ENCODE measurements at regions not wholly inside any gene's neighbourhood (a gene's known extent, or its start where the extent isn't known, plus 50 kb on each side); places are given as distances from the start of the nearest gene placed in this dataset.
A peak's percentile ranks its signal among the peaks of the same experiment; 100 is the strongest.

- ChIA-PET POLR2A (no interaction called here), CTCF (interaction anchor here (1.0 to 3.0 kb wide), 2 partner anchors 9 to 118 kb away, joined by 3 to 11 read pairs; no protein-coding TSS in a partner anchor)
- Mint-ChIP-seq H3K36me3 (ENCODE audit: low read depth) (no peaks in the 10 kb centered on the region), H3K27ac (no peak overlapping the region), H3K27me3 (peaks cover 18% of the 10 kb centered on the region), H3K4me1 (no peaks in the 10 kb centered on the region), H3K4me3 (no peak overlapping the region), H3K9me3 (ENCODE audit: low read depth) (no peaks in the 10 kb centered on the region)
- intact Hi-C loops (cut with DNase I, micrococcal nuclease) = loop anchor here in 1 of 2 experiments (10.0 kb wide), 1 partner anchor 353 kb away; no protein-coding TSS in a partner anchor
- DNase-seq (no peak), ATAC-seq (no peak)
Observed at GRCh38 chr20:4601630-4602296, 84.5 kb upstream of the PRNP start.

DNA sequence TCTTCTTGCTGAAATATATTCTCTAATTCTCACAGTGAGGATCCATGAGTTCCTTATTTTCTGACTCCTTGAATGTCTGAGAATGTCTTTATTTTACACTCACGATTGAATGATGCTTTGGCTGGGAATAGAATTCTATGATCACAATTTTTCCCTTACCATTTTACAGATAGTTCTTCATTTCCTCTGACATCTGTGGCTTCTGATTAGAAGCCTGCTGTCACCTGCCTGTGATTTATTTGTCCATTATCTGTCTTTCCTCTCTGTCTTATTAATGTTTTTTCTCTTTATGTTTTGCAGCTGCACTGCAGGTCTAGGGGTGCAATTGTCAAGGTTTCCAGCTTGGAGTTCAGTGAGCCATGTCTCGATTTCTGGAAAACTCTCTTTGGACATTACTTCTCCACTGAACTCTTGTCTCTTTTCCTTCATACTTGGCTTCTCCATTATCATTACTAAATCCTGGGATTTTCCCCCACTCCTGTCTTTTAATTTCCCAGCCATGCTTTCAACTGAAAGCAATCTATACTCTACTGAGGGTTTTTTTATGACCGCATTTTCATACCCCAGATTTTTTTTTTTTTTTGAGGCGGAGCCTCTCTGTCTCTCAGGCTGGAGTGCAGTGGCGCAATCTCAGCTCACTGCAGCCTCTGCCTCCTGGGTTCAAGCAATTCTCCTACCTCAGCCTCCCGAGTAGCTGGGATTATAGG lies 85.8 kb upstream of the PRNP start:
- DNase-seq (no peak), ATAC-seq (no peak)
- intact Hi-C loops (cut with DNase I, micrococcal nuclease) = loop anchor here in 1 of 2 experiments (10.0 kb wide), 1 partner anchor 354 kb away; no protein-coding TSS in a partner anchor
- H3K9me3 Mint-ChIP-seq (ENCODE audit: low read depth) = no peaks in the 10 kb centered on the region
- H3K36me3 Mint-ChIP-seq (ENCODE audit: low read depth) = no peaks in the 10 kb centered on the region
- H3K27me3 Mint-ChIP-seq = peaks cover 20% of the 10 kb centered on the region
- ChIA-PET CTCF (no interaction called here), POLR2A (interaction anchor here (0.6 kb wide), 1 partner anchor 11 kb away, joined by 6 read pairs; no protein-coding TSS in a partner anchor)
- H3K4me1 Mint-ChIP-seq = no peaks in the 10 kb centered on the region
- H3K4me3 Mint-ChIP-seq = no peak overlapping the region
- H3K27ac Mint-ChIP-seq = no peak overlapping the region

DNA sequence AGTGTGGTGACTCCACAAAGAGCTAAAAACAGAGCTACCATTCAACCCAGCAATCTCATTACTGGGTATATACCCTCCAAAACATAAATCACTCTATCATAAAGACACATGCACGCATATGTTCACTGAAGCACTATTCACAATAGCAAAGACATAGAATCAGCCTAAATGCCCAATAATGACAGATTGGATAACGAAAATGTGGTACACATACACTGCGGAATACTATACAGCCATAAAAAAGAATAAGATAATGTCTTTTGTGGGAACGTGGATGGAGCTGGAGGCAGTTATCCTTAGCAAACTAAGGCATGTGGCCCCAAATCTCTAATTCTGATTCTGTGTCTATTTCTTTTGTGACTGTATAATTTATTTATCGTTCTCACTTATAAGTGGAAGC lies 89.0 kb upstream of the PRNP start:
- H3K36me3 Mint-ChIP-seq (ENCODE audit: low read depth) = no peaks in the 10 kb centered on the region
- POLR2A ChIA-PET = no interaction called here
- ATAC-seq (no peak), DNase-seq (no peak)
- no peaks in the 10 kb centered on the region for H3K9me3 Mint-ChIP-seq (ENCODE audit: low read depth)
- no peak overlapping the region for H3K27ac Mint-ChIP-seq
- no peak overlapping the region for H3K4me3 Mint-ChIP-seq
- intact Hi-C loops (cut with DNase I, micrococcal nuclease) = no loop called here
- H3K27me3 Mint-ChIP-seq = peaks cover 20% of the 10 kb centered on the region
- CTCF ChIA-PET = interaction anchor here (1.4 to 2.0 kb wide), 2 partner anchors 57 to 126 kb away, joined by 3 to 6 read pairs; no protein-coding TSS in a partner anchor
- H3K4me1 Mint-ChIP-seq = peaks cover 6% of the 10 kb centered on the region

- Mint-ChIP-seq H3K27ac (no peak overlapping the region), H3K4me3 (peak overlapping the region; percentile 33), H3K27me3 (peaks cover 10% of the 10 kb centered on the region), H3K36me3 (ENCODE audit: low read depth) (no peaks in the 10 kb centered on the region), H3K4me1 (peaks cover 7% of the 10 kb centered on the region), H3K9me3 (ENCODE audit: low read depth) (no peaks in the 10 kb centered on the region)
- CTCF ChIA-PET = interaction anchor here (0.6 to 1.5 kb wide), 6 partner anchors 12 to 301 kb away, joined by 3 to 4 read pairs (median 3); no protein-coding TSS in a partner anchor
- POLR2A ChIA-PET = no interaction called here
- no peak for DNase-seq
- no peak for ATAC-seq
- intact Hi-C loops (cut with DNase I, micrococcal nuclease) = loop anchor here in 1 of 2 experiments (2.0 kb wide), 1 partner anchor 484 kb away; no protein-coding TSS in a partner anchor
Observed at GRCh38 chr20:4593149-4593525, 93.1 kb upstream of the PRNP start.

DNA sequence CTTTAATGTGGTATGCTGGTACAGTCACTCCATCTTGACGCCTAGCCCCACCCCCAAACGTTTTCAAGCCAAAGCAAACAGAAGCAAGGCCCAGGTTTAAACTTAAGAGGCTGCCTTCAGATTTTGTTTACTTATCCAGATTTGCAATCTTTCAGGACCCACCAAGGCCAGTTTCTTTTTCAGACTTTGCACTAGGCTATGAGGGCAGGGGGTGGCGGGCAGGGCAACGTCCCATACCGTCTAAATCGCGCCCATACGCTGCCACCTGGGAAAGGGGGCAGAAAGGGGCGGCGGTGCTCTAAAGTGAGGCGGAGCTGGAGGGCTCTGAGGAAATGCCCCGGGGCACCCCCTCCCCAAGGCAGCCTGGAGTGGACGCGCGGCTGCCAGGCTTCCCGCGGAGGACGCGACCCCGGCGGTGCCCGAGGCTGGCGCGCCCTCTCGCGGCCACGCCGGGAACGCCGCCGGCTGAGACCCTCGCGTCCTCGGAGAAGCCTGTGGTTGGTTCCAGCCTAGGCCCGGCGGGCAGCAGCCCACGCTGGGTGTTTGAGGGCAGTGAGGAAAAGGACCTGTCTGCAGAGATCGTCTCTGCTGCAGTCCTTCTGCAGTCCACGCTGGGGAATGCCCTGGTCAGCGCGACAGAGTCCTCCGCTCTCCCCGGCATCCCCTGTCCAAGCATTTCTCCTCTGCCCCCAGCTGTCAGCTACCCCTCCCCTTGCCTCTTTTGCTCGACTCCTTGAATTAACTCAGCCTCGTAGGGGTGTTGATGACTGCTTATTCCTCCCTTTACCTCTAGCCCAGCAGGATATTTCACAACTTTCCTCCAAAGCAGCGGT lies 93.7 kb upstream of the PRNP start:
- no peaks in the 10 kb centered on the region for H3K9me3 Mint-ChIP-seq (ENCODE audit: low read depth)
- no peak overlapping the region for H3K27ac Mint-ChIP-seq
- intact Hi-C loops (cut with DNase I, micrococcal nuclease) = loop anchor here (1.0 to 2.0 kb wide), 3 partner anchors 341 to 484 kb away; no protein-coding TSS in a partner anchor
- ChIA-PET CTCF (interaction anchor here (0.6 to 1.5 kb wide), 9 partner anchors 10 to 302 kb away, joined by 3 to 4 read pairs (median 3); no protein-coding TSS in a partner anchor), POLR2A (no interaction called here)
- H3K4me1 Mint-ChIP-seq = peaks cover 7% of the 10 kb centered on the region
- ATAC-seq (peak; percentile 91), DNase-seq (peak; percentile 76)
- peaks cover 10% of the 10 kb centered on the region for H3K27me3 Mint-ChIP-seq
- no peaks in the 10 kb centered on the region for H3K36me3 Mint-ChIP-seq (ENCODE audit: low read depth)
- H3K4me3 Mint-ChIP-seq = peak overlapping the region; percentile 51

DNA sequence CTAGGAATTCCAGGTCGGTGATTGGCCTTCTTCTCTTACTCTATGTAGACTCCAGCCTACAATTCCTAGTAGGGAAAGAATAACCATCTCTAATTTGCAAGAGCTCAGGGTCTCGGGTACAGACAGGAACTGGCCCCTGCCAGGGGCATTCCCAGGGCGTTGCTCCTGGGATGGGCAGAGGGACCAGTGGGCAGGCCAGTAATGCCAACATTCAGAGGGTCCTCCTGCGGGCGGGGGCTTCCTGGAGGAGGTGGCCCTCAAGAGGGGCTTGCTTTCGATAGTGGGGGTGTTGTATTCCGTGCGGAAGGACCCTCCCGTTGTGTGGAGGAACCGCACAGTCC lies 94.3 kb upstream of the PRNP start:
- H3K4me3 Mint-ChIP-seq = peak overlapping the region; percentile 51
- H3K9me3 Mint-ChIP-seq (ENCODE audit: low read depth) = no peaks in the 10 kb centered on the region
- ATAC-seq (no peak), DNase-seq (no peak)
- H3K27me3 Mint-ChIP-seq = peaks cover 7% of the 10 kb centered on the region
- ChIA-PET POLR2A (no interaction called here), CTCF (interaction anchor here (0.6 to 1.5 kb wide), 6 partner anchors 10 to 129 kb away, joined by 3 to 4 read pairs (median 4); no protein-coding TSS in a partner anchor)
- intact Hi-C loops (cut with DNase I, micrococcal nuclease) = loop anchor here (1.0 to 2.0 kb wide), 3 partner anchors 341 to 484 kb away; no protein-coding TSS in a partner anchor
- no peaks in the 10 kb centered on the region for H3K36me3 Mint-ChIP-seq (ENCODE audit: low read depth)
- peaks cover 7% of the 10 kb centered on the region for H3K4me1 Mint-ChIP-seq
- H3K27ac Mint-ChIP-seq = no peak overlapping the region

DNA sequence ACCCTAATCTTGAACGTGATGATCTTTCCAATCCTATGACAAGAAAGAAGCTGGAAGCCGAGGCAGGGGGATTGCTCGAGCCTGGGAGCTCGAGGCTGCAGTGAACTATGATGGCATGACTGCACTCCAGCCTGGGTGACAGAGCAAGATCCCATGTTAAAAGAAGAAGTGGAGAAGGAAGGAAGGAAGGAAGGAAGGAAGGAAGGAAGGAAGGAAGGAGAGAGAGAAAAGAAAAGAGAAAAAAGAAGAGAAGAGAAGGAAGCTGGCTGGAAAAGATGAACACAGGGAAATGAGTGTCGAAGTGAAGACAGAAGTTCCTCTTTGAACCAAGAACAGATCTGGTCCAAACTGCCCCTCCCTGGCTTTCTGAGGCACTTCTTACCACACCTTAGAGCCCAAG lies 100.5 kb upstream of the PRNP start:
- H3K9me3 Mint-ChIP-seq (ENCODE audit: low read depth) = no peaks in the 10 kb centered on the region
- no peak for ATAC-seq
- no peak for DNase-seq
- no peak overlapping the region for H3K4me3 Mint-ChIP-seq
- intact Hi-C loops (cut with DNase I, micrococcal nuclease) = no loop called here
- ChIA-PET POLR2A (no interaction called here), CTCF (interaction anchor here (0.6 to 1.4 kb wide), 4 partner anchors 17 to 472 kb away, joined by 3 to 4 read pairs (median 3); no protein-coding TSS in a partner anchor)
- peaks cover 20% of the 10 kb centered on the region for H3K27me3 Mint-ChIP-seq
- no peak overlapping the region for H3K27ac Mint-ChIP-seq
- H3K4me1 Mint-ChIP-seq = no peaks in the 10 kb centered on the region
- H3K36me3 Mint-ChIP-seq (ENCODE audit: low read depth) = no peaks in the 10 kb centered on the region

- DNase-seq = no peak
- ChIA-PET POLR2A (no interaction called here), CTCF (interaction anchor here (0.6 to 1.4 kb wide), 4 partner anchors 17 to 472 kb away, joined by 3 to 4 read pairs (median 3); no protein-coding TSS in a partner anchor)
- H3K36me3 Mint-ChIP-seq (ENCODE audit: low read depth) = no peaks in the 10 kb centered on the region
- no peak overlapping the region for H3K27ac Mint-ChIP-seq
- H3K4me1 Mint-ChIP-seq = no peaks in the 10 kb centered on the region
- intact Hi-C loops (cut with DNase I, micrococcal nuclease) = no loop called here
- ATAC-seq = peak; percentile 26
- H3K4me3 Mint-ChIP-seq = no peak overlapping the region
- H3K27me3 Mint-ChIP-seq = peaks cover 20% of the 10 kb centered on the region
- H3K9me3 Mint-ChIP-seq (ENCODE audit: low read depth) = no peaks in the 10 kb centered on the region
Observed at GRCh38 chr20:4585104-4585753, 101.0 kb upstream of the PRNP start.

- Mint-ChIP-seq H3K36me3 (ENCODE audit: low read depth) (no peaks in the 10 kb centered on the region), H3K9me3 (ENCODE audit: low read depth) (no peaks in the 10 kb centered on the region), H3K27me3 (peaks cover 23% of the 10 kb centered on the region), H3K27ac (no peak overlapping the region), H3K4me1 (no peaks in the 10 kb centered on the region), H3K4me3 (no peak overlapping the region)
- DNase-seq (no peak), ATAC-seq (no peak)
- ChIA-PET CTCF (no interaction called here), POLR2A (no interaction called here)
- intact Hi-C loops (cut with DNase I, micrococcal nuclease) = no loop called here
Observed at GRCh38 chr20:4584510-4584909, 101.7 kb upstream of the PRNP start.

DNA sequence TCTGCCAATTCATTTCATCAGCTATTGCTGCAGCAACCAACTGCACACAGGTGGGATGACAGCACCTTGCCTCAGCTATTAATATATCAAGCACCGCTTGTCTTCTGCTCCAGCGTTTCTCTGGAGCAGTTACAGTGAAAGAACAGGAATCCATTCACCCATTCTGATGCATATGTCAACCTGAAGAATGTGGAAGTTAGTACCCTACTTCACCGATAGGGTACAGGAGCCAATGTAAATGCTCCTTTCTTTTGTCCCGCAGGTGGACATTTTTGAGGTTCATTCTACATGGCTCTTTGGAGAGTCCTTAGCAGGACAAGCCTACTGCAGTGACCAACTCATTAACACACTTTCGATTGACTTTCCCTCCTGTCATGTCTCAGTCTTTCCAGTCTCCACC lies 104.4 kb upstream of the PRNP start:
- Mint-ChIP-seq H3K9me3 (ENCODE audit: low read depth) (no peaks in the 10 kb centered on the region), H3K36me3 (ENCODE audit: low read depth) (no peaks in the 10 kb centered on the region), H3K27ac (no peak overlapping the region), H3K4me3 (no peak overlapping the region), H3K27me3 (peaks cover 38% of the 10 kb centered on the region), H3K4me1 (no peaks in the 10 kb centered on the region)
- POLR2A ChIA-PET = no interaction called here
- CTCF ChIA-PET = interaction anchor here (0.6 to 1.5 kb wide), 2 partner anchors 9 to 109 kb away, joined by 3 to 4 read pairs; no protein-coding TSS in a partner anchor
- no peak for DNase-seq
- no peak for ATAC-seq
- intact Hi-C loops (cut with DNase I, micrococcal nuclease) = no loop called here

GRCh38 chr20:4578375-4578774 lies 107.9 kb upstream of the PRNP start:
- no peak for ATAC-seq
- no peaks in the 10 kb centered on the region for H3K36me3 Mint-ChIP-seq (ENCODE audit: low read depth)
- no peak overlapping the region for H3K27ac Mint-ChIP-seq
- no peak for DNase-seq
- H3K9me3 Mint-ChIP-seq (ENCODE audit: low read depth) = no peaks in the 10 kb centered on the region
- intact Hi-C loops (cut with DNase I, micrococcal nuclease) = no loop called here
- ChIA-PET CTCF (no interaction called here), POLR2A (no interaction called here)
- H3K4me1 Mint-ChIP-seq = no peaks in the 10 kb centered on the region
- no peak overlapping the region for H3K4me3 Mint-ChIP-seq
- peaks cover 51% of the 10 kb centered on the region for H3K27me3 Mint-ChIP-seq

Data from activated CD4-positive, alpha-beta T cell treated with anti-CD3 and anti-CD28 coated beads for 36 hours (primary cell).